K562 (cell line): ENCODE measurements at regions not wholly inside any gene's neighbourhood (a gene's known extent, or its start where the extent isn't known, plus 50 kb on each side); places are given as distances from the start of the nearest gene placed in this dataset.

Source experiments
- ATAC-seq: fragments of 200-7000 bp; cut with Tn5 transposase; 3 replicates; pipeline ENCODE4 v1.9.1; 2020; ENCODE audit warnings: moderate library complexity
- BruUV-seq: library from RNA; stranded (reverse); fragments of 400-500 nt; replicated peaks from 2 replicates; lab custom pipeline; 2021; lab: Mats Ljungman, UMichigan
- CTCF ChIA-PET: fragments of 300-600 bp; formaldehyde crosslinking; extraction: SDS; loops from one replicate; lab custom pipeline; 2021; ENCODE audit warnings: low intra/inter-chr PET ratio; lab: Yijun Ruan, JAX
- POLR2A ChIA-PET: fragments of 300-600, 350-650 bp; sonication (Branson Sonifier 250); formaldehyde crosslinking; extraction: SDS; loops from one replicate; lab custom pipeline; 2021; ENCODE audit warnings: antibody characterized with exemption, inconsistent platforms; lab: Yijun Ruan, JAX
- DNase-seq, 4 experiments: peaks; one replicate each; pipeline versions ENCODE4 v3.0.0 to v3.0.0-alpha.2; 2011 to 2018; ENCODE audit warnings: low spot score in 3 of 4, mixed read lengths in 3 of 4; ENCODE audit errors: extremely low read depth in 1 of 4
- FAIRE-seq: peaks from 2 replicates; lab custom pipeline; 2011; peaks lifted over from hg19 to GRCh38; lab: Jason Lieb, UNC
- H2AFZ ChIP-seq: 2 replicates; pipeline ENCODE4 v1.6.0; 2011; ENCODE audit warnings: low read depth, low read length, control low read depth, inconsistent platforms
- H3K27ac ChIP-seq: fragments of 200-600 bp; 3 replicates; pipeline ENCODE4 v1.8.0; 2011; ENCODE audit warnings: low read depth, mild to moderate bottlenecking, control low read depth, inconsistent platforms, low read length, moderate library complexity, mixed read lengths; ENCODE audit errors: extremely low read depth
- H3K27me3 ChIP-seq, 2 experiments: fragments of 300-600 bp in 1 of 2; 2 replicates in 1 of 2; 3 replicates in 1 of 2; pipeline versions ENCODE4 v1.6.0 to v1.8.0; 2011; ENCODE audit warnings: inconsistent platforms in 2 of 2, low read length in 2 of 2, mild to moderate bottlenecking in 1 of 2, mixed read lengths in 1 of 2, moderate library complexity in 1 of 2; ENCODE audit not compliant: control insufficient read depth in 2 of 2, insufficient read depth in 2 of 2
- H3K36me3 ChIP-seq: fragments of 300-600 bp; 3 replicates; pipeline ENCODE4 v1.8.0; 2011; ENCODE audit warnings: mild to moderate bottlenecking, low read length, inconsistent platforms; ENCODE audit not compliant: control insufficient read depth, insufficient read depth
- H3K4me1 ChIP-seq, 2 experiments: fragments of 200-600 bp in 1 of 2; replicated peaks in 1 of 2; 2 replicates in 1 of 2; 3 replicates in 1 of 2; pipeline versions ENCODE4 v1.5.1 to v1.8.0; 2011; ENCODE audit warnings: inconsistent platforms in 2 of 2, low read length in 2 of 2, mild to moderate bottlenecking in 1 of 2, mixed read lengths in 1 of 2, moderate library complexity in 1 of 2; ENCODE audit not compliant: control insufficient read depth in 2 of 2, insufficient read depth in 2 of 2
- H3K4me2 ChIP-seq: 2 replicates; pipeline ENCODE4 v1.6.1; 2011; ENCODE audit warnings: low read length, control low read depth, inconsistent platforms, mixed read lengths; ENCODE audit not compliant: insufficient read depth
- H3K4me3 ChIP-seq: fragments of 200-600 bp; sonication (generic), shearing (Covaris generic); 2 replicates; pipeline ENCODE4 v1.5.1; 2016; ENCODE audit warnings: control low read depth, inconsistent platforms
- H3K79me2 ChIP-seq: fragments of 200-600 bp; 3 replicates; pipeline ENCODE4 v1.8.0; 2011; ENCODE audit warnings: low read length, inconsistent platforms; ENCODE audit not compliant: control insufficient read depth, insufficient read depth
- H3K9ac ChIP-seq, 2 experiments: 2 replicates each; pipeline versions ENCODE4 v1.6.0 to v1.6.1; 2011; ENCODE audit warnings: low read depth in 2 of 2, low read length in 2 of 2, control low read depth in 1 of 2, inconsistent platforms in 1 of 2, mild to moderate bottlenecking in 1 of 2, mixed read lengths in 1 of 2; ENCODE audit not compliant: insufficient read depth in 1 of 2
- H3K9me1 ChIP-seq: one replicate; pipeline ENCODE4 v1.6.0; 2011; ENCODE audit warnings: inconsistent platforms, mild to moderate bottlenecking, low read length, moderate library complexity; ENCODE audit not compliant: control insufficient read depth, insufficient read depth
- H3K9me3 ChIP-seq: replicated peaks from 2 replicates; pipeline ENCODE4 v1.5.1; 2011; ENCODE audit warnings: low read depth, low read length, inconsistent platforms; ENCODE audit not compliant: control insufficient read depth, insufficient read depth
- H4K20me1 ChIP-seq: replicated peaks from 2 replicates; pipeline ENCODE4 v1.6.1; 2011; ENCODE audit warnings: low read length, inconsistent platforms, mixed read lengths; ENCODE audit not compliant: control insufficient read depth, insufficient read depth
- CBX8 ChIP-seq: fragments of 200-600 bp; sonication (generic); IDR thresholded peaks from 2 replicates; pipeline ENCODE4 v1.6.1; 2012; ENCODE audit warnings: borderline replicate concordance, mixed run types, low read depth, mild to moderate bottlenecking, moderate library complexity, mixed read lengths, low read length, control low read depth, inconsistent platforms; ENCODE audit not compliant: poor library complexity, severe bottlenecking; ENCODE audit errors: extremely low read depth
- CLOCK ChIP-seq: fragments of 250-450 bp; sonication (Bioruptor Pico); IDR thresholded peaks from 2 replicates; pipeline ENCODE4 v1.4.0; 2020; ENCODE audit warnings: mild to moderate bottlenecking, moderate library complexity, borderline replicate concordance
- E2F1 ChIP-seq: sonication (generic); formaldehyde crosslinking; IDR thresholded peaks from 2 replicates; pipeline ENCODE4 v1.8.1; 2023; ENCODE audit warnings: mild to moderate bottlenecking, missing genetic modification reagents, moderate library complexity
- HEY1 ChIP-seq: fragments of 250-450 bp; sonication (Bioruptor Pico); IDR thresholded peaks from 2 replicates; pipeline ENCODE4 v1.5.0; 2020; ENCODE audit warnings: mild to moderate bottlenecking, moderate library complexity, borderline replicate concordance
- IFI16 ChIP-seq: fragments of 250-450 bp; sonication (Bioruptor Pico); IDR thresholded peaks from 2 replicates; pipeline ENCODE4 v2.1.2; 2022; ENCODE audit warnings: mild to moderate bottlenecking, inconsistent platforms
- KAT2B ChIP-seq: IDR thresholded peaks from one replicate; pipeline ENCODE4 v1.6.1; 2012; ENCODE audit warnings: low read depth, mild to moderate bottlenecking, control low read depth, inconsistent platforms, low read length, moderate library complexity
- MLLT1 ChIP-seq, 2 experiments: fragments of 450-650 bp; IDR thresholded peaks; 2 replicates each; pipeline ENCODE4 v1.6.1; 2016
- MTA2 ChIP-seq: fragments of 450-650 bp; IDR thresholded peaks from 2 replicates; pipeline ENCODE4 v1.6.1; 2016; ENCODE audit warnings: low read depth
- POLR3A ChIP-seq: IDR thresholded peaks from 2 replicates; pipeline ENCODE4 v1.6.1; 2011; ENCODE audit warnings: borderline replicate concordance, mild to moderate bottlenecking, moderate library complexity; ENCODE audit not compliant: insufficient read length, insufficient read depth; ENCODE audit errors: extremely low read depth
- SRF ChIP-seq, 2 experiments: fragments of 250-450, 450-650 bp in 1 of 2; sonication (Bioruptor Pico) in 1 of 2; sonication (generic) in 1 of 2; formaldehyde crosslinking; IDR thresholded peaks; 2 replicates each; pipeline versions ENCODE4 v1.5.0 to v1.5.1; 2020 to 2022; ENCODE audit warnings: mild to moderate bottlenecking in 1 of 2, missing genetic modification reagents in 1 of 2
- ZBED1 ChIP-seq: IDR thresholded peaks from 2 replicates; pipeline ENCODE4 v1.6.1; 2014
- WGBS: fragments of 100-300 bp; shearing (Covaris generic); methylation state at CpG from one replicate; pipeline ENCODE4 v1.1.6; 2016; ENCODE audit warnings: low coverage, mixed read lengths; ENCODE audit not compliant: insufficient coverage; ENCODE audit errors: missing lambda C conversion rate; 5-methylcytosine and 5-hydroxymethylcytosine counted together
- in situ Hi-C: fragments of 300-500 bp; cut with MboI; formaldehyde crosslinking; loops from 4 replicates; pipeline ENCODE4 v1.15.0; 2018; ENCODE audit warnings: inconsistent platforms, mixed read lengths
- intact Hi-C: fragments of 100-400 bp; cut with micrococcal nuclease; formaldehyde crosslinking; loops from 2 replicates; pipeline ENCODE4 v1.14.2; 2022

GRCh38 chr17:56074361-56074890 is 78.8 kb upstream of the ANKFN1 start:
- no peak for ATAC-seq
- Histone ChIP-seq H3K27ac (no peak overlapping the region), H3K4me2 (no peak overlapping the region), H3K9me1 (no peaks in the 10 kb centered on the region), H3K79me2 (no peaks in the 10 kb centered on the region), H3K4me1 (no peaks in the 10 kb centered on the region)
- POLR2A ChIA-PET = no interaction called here
- intact Hi-C loops = no loop called here
- no peak for TF ChIP-seq CLOCK (CRISPR knock-in tag)
- TF ChIP-seq IFI16 (CRISPR knock-in tag) = no peak
- no peak for TF ChIP-seq MTA2
- no peak for TF ChIP-seq HEY1 (CRISPR knock-in tag)
- TF ChIP-seq CBX8 = no peak
- TF ChIP-seq SRF (CRISPR knock-in tag; IDR thresholded peaks at IDR 0.05) = no peak
- no peak for TF ChIP-seq POLR3A
- no peak for TF ChIP-seq KAT2B
- TF ChIP-seq E2F1 (CRISPR knock-in tag) = no peak
- no peak for TF ChIP-seq MLLT1 (IDR thresholded peaks at IDR 0.05)
- TF ChIP-seq ZBED1 = no peak
- TF ChIP-seq, all 486 proteins: peak for 0
- no peak for DNase-seq
- no peaks in the 10 kb centered on the region for H3K9me3 ChIP-seq
- H4K20me1 ChIP-seq = no peaks in the 10 kb centered on the region; the same call in 1 of the 2 replicates
- CTCF ChIA-PET = no interaction called here
- no peak overlapping the region for H2AFZ ChIP-seq
- no TSS peak for BruUV-seq
- no peaks in the 10 kb centered on the region for H3K27me3 ChIP-seq
- no peaks in the 10 kb centered on the region for H3K36me3 ChIP-seq
- 0% methylated on average over 6 of the region's 6 CpGs for WGBS
- in situ Hi-C loops = no loop called here
- FAIRE-seq = no peak
- H3K9ac ChIP-seq = no peak overlapping the region
- no peak overlapping the region for H3K4me3 ChIP-seq
